ENCODE measurements at regions not wholly inside any gene's neighbourhood (a gene's known extent, or its start where the extent isn't known, plus 50 kb on each side); places are given as distances from the start of the nearest gene placed in this dataset.

DNA sequence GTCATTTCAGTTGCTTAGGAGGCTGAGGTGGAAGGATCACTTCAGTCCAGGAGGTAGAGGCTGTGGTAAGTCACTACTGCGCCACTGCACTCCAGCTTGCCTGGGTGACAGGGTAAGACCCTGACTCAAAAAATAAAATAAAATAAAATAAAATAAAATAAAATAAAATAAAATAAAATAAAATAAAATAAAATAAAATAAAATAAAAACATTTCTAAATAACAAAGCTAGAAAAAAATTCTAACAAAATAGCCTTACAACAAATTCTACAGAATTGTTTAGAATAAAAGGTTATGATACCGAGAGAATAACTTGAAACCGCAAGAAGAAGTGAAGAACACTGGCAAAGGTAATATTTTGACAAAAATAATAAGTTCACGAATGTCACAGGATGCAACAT, 794.3 kb downstream of the NR2F2 start:
- H3K4me3 ChIP-seq (ENCODE audit: low read depth, low read length): no peak overlapping the region
- TF ChIP-seq, protein P1, sequence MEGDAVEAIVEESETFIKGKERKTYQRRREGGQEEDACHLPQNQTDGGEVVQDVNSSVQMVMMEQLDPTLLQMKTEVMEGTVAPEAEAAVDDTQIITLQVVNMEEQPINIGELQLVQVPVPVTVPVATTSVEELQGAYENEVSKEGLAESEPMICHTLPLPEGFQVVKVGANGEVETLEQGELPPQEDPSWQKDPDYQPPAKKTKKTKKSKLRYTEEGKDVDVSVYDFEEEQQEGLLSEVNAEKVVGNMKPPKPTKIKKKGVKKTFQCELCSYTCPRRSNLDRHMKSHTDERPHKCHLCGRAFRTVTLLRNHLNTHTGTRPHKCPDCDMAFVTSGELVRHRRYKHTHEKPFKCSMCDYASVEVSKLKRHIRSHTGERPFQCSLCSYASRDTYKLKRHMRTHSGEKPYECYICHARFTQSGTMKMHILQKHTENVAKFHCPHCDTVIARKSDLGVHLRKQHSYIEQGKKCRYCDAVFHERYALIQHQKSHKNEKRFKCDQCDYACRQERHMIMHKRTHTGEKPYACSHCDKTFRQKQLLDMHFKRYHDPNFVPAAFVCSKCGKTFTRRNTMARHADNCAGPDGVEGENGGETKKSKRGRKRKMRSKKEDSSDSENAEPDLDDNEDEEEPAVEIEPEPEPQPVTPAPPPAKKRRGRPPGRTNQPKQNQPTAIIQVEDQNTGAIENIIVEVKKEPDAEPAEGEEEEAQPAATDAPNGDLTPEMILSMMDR (IDR thresholded peaks at IDR 0.05; ENCODE audit: borderline replicate concordance, insufficient read depth, low read depth, low read length): no peak

GRCh38 chr15:97126553-97127233, 796.2 kb downstream of the NR2F2 start:
- no peak overlapping the region for H3K4me3 ChIP-seq (ENCODE audit: low read depth, low read length)
- TF ChIP-seq, protein P1 (IDR thresholded peaks at IDR 0.05; ENCODE audit: borderline replicate concordance, insufficient read depth, low read depth, low read length): no peak

DNA sequence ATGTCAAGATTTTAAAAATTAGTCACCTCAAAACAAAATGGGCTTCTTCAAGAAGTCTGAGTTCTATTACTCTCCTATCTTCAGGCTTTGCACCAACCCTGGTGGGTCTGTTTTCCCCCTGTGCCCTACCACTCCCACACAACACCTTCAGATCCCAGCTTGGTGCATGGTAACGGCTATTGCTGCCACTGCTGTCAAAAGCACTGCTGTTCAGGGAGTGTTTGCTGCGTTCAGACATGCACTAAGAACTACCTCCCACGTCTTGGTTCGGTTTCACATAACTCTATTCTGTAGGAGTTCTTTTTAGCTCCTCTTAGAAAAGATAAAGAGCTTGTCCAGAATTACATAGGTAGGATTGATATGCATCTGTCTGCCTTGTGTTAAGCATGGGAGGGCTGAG, 799.2 kb downstream of the NR2F2 start:
- no peak overlapping the region for H3K4me3 ChIP-seq (ENCODE audit: low read depth, low read length)
- TF ChIP-seq, protein P1 (IDR thresholded peaks at IDR 0.05; ENCODE audit: borderline replicate concordance, insufficient read depth, low read depth, low read length): no peak

GRCh38 chr15:97140216-97140615, 809.7 kb downstream of the NR2F2 start:
- no peak overlapping the region for H3K4me3 ChIP-seq (ENCODE audit: low read depth, low read length)
- TF ChIP-seq, protein P1 (IDR thresholded peaks at IDR 0.05; ENCODE audit: borderline replicate concordance, insufficient read depth, low read depth, low read length): no peak

- TF ChIP-seq, protein P1 (IDR thresholded peaks at IDR 0.05; ENCODE audit: borderline replicate concordance, insufficient read depth, low read depth, low read length): no peak
- H3K4me3 ChIP-seq (ENCODE audit: low read depth, low read length): no peak overlapping the region
Observed at GRCh38 chr15:97141360-97141759, 810.9 kb downstream of the NR2F2 start.

DNA sequence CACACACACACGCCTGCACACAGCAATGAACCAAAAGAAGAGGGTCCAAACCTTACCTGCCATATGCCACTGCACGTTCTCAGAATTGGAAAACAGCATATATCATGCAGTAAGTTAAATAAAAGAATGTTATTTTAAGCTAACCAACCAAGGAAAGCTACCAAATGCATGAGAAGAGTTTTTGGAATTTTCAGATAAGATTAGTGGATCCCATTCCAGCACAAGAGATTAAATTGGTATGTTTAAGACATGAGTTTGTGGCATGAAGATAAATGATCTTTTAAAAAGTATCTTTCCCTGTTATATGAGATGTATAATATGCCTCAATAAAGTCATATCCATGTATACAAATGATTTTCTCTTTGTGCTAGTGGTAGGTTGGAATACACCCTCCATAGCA, 811.4 kb downstream of the NR2F2 start:
- no peak overlapping the region for H3K4me3 ChIP-seq (ENCODE audit: low read depth, low read length)
- TF ChIP-seq, protein P1 (IDR thresholded peaks at IDR 0.05; ENCODE audit: borderline replicate concordance, insufficient read depth, low read depth, low read length): no peak

- no peak overlapping the region for H3K4me3 ChIP-seq (ENCODE audit: low read depth, low read length)
- TF ChIP-seq, protein P1 (IDR thresholded peaks at IDR 0.05; ENCODE audit: borderline replicate concordance, insufficient read depth, low read depth, low read length): no peak
Observed at GRCh38 chr15:97143592-97144376, 813.3 kb downstream of the NR2F2 start.
